HG02973 (cell line): ENCODE measurements at regions not wholly inside any gene's neighbourhood (a gene's known extent, or its start where the extent isn't known, plus 50 kb on each side); places are given as distances from the start of the nearest gene placed in this dataset.

Source experiments
- ATAC-seq: cut with Tn5 transposase; IDR thresholded peaks from one replicate; pipeline ENCODE4 v1.9.1; 2021; ENCODE audit warnings: moderate library complexity; ENCODE audit not compliant: unreplicated experiment

DNA sequence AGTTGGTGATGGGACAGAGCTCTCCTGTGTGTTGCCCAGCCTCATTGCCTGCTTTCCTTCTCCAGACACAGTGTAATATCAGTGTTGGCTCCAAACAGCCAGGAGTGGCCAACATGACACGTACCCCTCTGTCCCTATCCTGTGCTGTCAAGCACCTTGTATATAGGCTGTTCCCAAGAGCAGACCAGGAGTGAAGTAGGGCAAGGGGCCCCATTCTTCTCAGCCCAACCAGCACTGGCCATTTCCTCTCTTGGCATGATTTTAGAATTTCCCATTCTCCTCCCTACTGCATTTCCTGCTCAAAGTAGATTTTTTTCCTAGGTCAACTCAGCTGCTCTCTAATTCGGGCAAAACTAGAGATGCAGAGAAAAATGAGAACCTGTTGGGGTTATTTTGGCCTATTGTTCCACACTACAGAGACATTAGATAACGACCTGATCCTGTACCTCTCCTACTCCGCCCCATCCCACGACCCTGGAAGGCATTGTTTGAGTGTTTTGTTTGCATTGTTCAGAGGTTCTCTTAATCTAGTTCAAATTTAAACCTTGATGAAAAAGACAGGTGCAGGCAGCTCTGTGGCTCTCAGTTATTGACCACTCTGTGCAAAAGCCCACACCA lies 95.6 kb downstream of the RASSF10 start:
- no peak for ATAC-seq

GRCh38 chr11:13105237-13105844 lies 96.2 kb downstream of the RASSF10 start:
- ATAC-seq: peak; percentile 62

GRCh38 chr11:13107544-13108044 lies 98.5 kb downstream of the RASSF10 start:
- no peak for ATAC-seq

GRCh38 chr11:13108416-13108815 lies 99.3 kb downstream of the RASSF10 start:
- ATAC-seq: no peak

DNA sequence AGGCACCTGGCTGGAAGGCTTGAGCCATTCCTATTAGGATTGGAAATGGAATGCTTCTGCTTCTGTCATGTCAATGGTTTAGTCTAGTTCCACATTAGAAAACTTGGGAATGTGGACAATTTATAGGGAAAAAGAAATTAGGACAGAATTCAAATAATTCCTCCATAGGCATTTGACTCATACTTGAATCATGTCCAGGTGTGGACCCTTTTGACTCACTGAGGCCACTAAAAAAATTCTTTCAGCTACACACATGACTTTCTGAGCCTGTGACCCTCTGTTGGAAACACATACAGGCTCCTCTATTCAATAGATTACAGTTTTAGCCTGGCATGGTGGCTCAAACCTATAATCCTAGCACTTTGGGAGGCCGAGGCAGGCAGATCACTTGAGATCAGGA lies 100.5 kb downstream of the RASSF10 start:
- ATAC-seq: no peak

GRCh38 chr11:13110145-13110544 lies 101.0 kb downstream of the RASSF10 start:
- ATAC-seq: no peak

DNA sequence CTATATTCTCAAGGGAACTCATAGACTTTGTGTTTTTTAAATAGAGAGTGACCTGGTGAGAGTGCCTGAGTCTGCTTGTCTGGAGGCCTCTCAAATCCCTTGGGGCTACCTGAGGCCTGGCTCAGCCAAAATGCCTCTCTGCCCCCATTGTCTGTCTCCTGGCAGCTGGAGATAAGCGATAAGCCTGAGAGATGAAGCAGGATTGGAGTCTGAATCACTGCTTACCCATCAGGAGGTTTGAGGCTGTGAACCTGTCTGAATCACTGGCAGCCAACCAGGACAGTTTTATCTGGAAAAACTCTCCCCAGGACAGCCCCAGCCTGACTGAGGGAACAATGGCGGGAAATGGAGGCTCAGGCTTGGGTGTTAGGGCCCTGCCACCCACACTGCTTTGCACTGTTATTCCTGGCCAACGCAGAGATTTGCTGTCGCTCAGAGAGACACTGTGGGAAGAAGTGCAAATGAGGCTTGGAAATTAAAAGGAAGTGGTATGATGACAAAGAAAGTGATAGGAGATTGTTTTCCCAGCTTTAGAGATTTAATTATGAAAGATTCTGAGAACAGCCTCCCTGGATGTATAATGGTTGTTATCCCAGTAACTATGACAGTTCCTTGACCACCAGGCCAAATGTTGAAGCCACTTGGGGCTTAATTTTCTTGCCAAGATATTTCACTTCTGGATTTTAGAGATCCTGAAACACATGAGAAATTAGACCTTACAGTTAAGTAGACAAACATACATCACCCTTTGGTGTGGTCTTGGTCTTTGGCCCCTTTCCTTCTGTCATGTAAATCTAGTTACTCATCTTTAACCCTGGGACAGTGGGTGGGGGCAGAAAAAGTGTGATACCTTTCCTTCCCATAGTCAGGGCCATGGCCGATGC lies 102.1 kb downstream of the RASSF10 start:
- ATAC-seq: no peak

GRCh38 chr11:13111813-13112130 lies 102.7 kb downstream of the RASSF10 start:
- ATAC-seq: no peak

DNA sequence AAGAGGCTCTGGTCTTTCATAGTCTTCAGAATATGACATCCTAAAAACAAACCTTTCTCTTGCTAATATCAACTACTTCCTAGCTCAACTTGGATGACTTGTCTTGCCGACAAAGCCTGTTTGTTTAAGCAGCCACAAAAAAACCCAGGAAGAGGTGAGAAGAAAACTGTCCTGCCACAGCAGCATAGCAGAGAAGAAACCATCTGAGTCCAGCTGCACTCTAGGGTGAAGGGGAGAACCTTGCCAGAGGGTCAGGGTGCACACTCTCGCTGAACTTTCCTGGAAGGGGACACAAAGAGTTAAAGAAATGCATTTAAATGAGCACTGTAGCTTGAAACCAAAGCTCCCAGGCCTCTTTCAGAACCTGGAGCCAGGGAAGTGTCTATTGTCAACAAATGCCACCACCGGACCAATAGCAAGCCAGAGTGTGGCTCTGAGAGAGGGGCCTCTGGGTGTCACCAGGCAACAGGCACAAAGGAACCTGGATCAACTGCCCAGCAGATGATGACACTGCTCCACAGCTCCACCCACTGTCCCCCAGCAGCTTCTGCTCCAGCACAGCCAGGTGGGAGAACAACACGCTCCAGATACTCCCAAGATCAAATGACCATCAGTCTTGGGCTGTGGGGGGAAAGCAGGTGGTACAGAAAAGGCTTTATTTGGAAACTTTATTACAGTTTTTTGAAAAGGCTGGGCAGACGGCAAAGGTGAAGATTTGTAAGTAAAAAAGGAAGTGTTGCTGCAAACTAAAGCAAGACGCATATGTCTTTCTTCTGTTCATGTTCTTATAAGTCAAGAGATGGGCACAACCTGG lies 105.7 kb downstream of the RASSF10 start:
- ATAC-seq: no peak

DNA sequence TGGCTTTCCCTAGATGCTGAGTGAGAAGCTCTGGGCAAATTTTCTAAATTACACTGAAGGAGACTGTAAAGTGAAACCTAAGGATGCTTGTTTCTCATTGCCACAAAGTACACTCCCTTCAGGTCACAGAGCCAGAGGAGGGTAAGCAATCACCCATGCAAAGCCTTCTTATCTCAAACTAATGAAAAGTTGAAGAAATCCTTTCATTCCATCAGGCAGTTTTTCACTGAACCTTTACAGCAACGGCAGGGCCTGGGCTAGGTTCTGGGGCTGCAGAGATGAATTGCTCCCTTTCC lies 106.2 kb downstream of the RASSF10 start:
- no peak for ATAC-seq

- no peak for ATAC-seq
Measured at GRCh38 chr11:13116491-13116890, 107.4 kb downstream of the RASSF10 start.

DNA sequence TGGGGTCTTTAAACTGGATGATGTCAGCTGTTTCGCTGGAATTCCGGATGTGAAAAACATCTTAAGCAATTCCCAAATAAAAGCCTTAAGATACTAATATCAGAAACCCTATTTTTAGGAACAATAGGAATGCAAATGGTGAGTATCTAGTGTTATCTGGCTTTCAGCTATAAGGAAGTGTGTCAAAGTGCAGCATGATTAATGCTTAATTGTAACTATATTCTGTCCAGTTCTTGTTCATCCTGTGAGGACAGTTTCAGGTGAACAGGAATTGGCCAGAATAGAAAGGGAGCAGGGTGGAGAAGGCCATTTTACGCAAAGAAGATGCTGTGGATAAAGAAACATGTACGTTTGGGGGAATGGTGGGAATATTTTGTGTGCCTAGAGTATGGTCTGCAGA lies 108.2 kb downstream of the RASSF10 start:
- no peak for ATAC-seq

GRCh38 chr11:13118194-13118593 lies 109.1 kb downstream of the RASSF10 start:
- ATAC-seq: no peak

DNA sequence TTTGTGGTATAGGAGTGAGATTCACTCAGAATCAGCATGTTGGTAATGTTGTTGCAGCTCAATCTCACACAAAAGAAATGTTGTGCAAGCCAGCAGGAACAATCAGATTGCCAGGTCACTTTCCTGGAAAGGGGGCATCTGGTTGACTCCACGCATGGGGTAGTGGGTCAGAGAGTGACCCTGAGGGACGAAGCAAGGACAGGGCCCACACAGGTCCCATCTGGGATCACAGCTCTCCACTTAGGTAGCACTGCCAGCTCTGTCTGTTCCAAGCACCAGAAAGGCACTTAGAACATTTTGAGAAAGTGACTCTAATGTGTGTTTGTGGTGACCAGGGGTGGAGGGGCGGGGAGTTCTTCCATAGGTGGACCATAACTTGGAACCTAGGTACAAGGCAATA lies 109.5 kb downstream of the RASSF10 start:
- ATAC-seq: no peak

GRCh38 chr11:13119361-13119760 lies 110.2 kb downstream of the RASSF10 start:
- ATAC-seq: no peak

DNA sequence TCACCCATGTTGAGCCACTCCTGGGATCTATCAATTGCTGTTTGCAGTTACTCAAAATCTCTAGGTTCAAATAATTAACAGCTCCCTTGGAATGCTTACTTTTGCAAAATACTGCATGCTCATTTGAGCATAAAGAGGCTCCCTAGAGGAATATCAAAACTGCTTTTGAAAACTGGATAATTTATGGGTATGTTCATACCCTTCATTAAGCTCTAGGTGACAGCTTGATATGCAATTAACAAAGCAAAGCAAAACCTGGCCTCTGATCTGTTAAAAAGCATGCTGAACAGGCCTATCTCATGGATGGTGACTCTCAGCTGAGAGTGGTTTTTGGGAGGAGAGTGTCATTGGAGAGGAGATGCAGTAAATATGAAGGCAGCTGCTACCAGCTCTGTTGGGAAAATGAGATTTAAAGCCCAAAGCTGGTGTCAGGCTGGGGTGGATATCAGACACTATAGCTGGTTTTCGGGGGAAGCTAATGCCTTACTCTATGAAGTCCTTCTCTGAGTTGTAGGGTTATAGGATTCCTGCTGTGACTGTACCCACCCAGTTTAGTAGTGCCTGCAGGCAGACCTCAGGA lies 110.9 kb downstream of the RASSF10 start:
- no peak for ATAC-seq

DNA sequence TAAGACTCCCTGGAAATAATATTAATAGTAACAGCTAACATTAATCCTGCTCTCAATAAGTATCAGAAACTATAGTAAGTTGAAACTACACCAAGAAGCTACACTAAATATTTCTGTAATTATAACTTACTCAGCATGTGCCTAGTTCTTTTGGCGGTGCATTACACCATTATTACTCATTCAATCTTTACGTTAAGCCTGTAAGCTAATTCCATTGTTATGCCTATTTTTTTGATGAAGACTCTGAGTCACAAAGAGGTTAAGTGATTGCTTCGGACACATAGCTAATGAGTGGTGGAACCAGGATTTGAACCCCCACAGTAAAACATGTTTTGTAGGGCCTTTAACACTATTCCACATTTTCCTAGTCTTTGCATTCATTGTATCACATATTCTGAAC lies 111.6 kb downstream of the RASSF10 start:
- no peak for ATAC-seq

DNA sequence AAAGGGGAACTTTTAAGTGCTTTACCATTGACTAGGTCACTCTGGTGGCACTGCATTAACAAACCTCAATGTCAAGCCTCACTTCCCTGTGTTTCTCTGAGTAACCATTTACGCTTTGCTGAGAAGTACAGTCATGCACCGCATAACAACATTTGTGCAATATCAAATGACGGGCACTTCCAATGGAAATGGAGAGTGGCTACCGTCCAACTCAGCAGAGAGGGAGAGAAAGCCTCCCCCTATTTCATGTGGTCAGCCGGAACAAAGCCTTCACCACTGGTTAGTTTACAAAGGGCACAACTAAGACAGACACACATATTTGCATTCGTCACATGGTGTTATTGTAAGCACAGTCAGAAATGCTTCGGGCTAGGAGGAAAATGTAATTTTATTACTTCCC lies 117.3 kb downstream of the RASSF10 start:
- ATAC-seq: no peak

GRCh38 chr11:13127161-13127560 lies 118.0 kb downstream of the RASSF10 start:
- ATAC-seq: no peak

- no peak for ATAC-seq
Measured at GRCh38 chr11:13128354-13128753, 119.2 kb downstream of the RASSF10 start.

DNA sequence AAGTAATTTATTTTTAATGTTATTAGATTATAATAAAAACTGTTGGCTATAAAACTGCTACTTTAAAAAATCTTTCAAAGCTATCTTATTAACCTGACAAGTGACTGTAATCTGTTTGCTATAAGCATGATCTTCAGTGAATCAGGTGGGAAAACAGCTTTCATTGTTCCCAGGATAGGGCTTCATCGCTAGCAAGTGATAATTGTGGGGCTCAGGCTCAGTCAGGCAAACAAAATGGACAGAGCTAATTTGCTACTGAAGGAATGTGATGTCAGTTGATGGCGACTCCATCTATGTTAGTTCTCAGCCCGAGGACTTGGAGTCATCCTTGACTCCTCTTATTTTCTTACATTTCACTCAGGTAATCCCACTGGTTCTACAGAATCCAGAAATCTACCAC lies 125.0 kb downstream of the RASSF10 start:
- no peak for ATAC-seq
